K562 (cell line): ENCODE measurements at regions not wholly inside any gene's neighbourhood (a gene's known extent, or its start where the extent isn't known, plus 50 kb on each side); places are given as distances from the start of the nearest gene placed in this dataset.

Source experiments
- ATAC-seq: fragments of 200-7000 bp; cut with Tn5 transposase; 3 replicates; pipeline ENCODE4 v1.9.1; 2020; ENCODE audit warnings: moderate library complexity
- BruUV-seq: library from RNA; stranded (reverse); fragments of 400-500 nt; replicated peaks from 2 replicates; lab custom pipeline; 2021; lab: Mats Ljungman, UMichigan
- CTCF ChIA-PET: fragments of 300-600 bp; formaldehyde crosslinking; extraction: SDS; loops from one replicate; lab custom pipeline; 2021; ENCODE audit warnings: low intra/inter-chr PET ratio; lab: Yijun Ruan, JAX
- POLR2A ChIA-PET: fragments of 300-600, 350-650 bp; sonication (Branson Sonifier 250); formaldehyde crosslinking; extraction: SDS; loops from one replicate; lab custom pipeline; 2021; ENCODE audit warnings: antibody characterized with exemption, inconsistent platforms; lab: Yijun Ruan, JAX
- DNase-seq, 4 experiments: peaks; one replicate each; pipeline versions ENCODE4 v3.0.0 to v3.0.0-alpha.2; 2011 to 2018; ENCODE audit warnings: low spot score in 3 of 4, mixed read lengths in 3 of 4; ENCODE audit errors: extremely low read depth in 1 of 4
- FAIRE-seq: peaks from 2 replicates; lab custom pipeline; 2011; peaks lifted over from hg19 to GRCh38; lab: Jason Lieb, UNC
- H2AFZ ChIP-seq: 2 replicates; pipeline ENCODE4 v1.6.0; 2011; ENCODE audit warnings: low read depth, low read length, control low read depth, inconsistent platforms
- H3K27ac ChIP-seq: fragments of 200-600 bp; 3 replicates; pipeline ENCODE4 v1.8.0; 2011; ENCODE audit warnings: low read depth, mild to moderate bottlenecking, control low read depth, inconsistent platforms, low read length, moderate library complexity, mixed read lengths; ENCODE audit errors: extremely low read depth
- H3K27me3 ChIP-seq, 2 experiments: fragments of 300-600 bp in 1 of 2; 2 replicates in 1 of 2; 3 replicates in 1 of 2; pipeline versions ENCODE4 v1.6.0 to v1.8.0; 2011; ENCODE audit warnings: inconsistent platforms in 2 of 2, low read length in 2 of 2, mild to moderate bottlenecking in 1 of 2, mixed read lengths in 1 of 2, moderate library complexity in 1 of 2; ENCODE audit not compliant: control insufficient read depth in 2 of 2, insufficient read depth in 2 of 2
- H3K36me3 ChIP-seq: fragments of 300-600 bp; 3 replicates; pipeline ENCODE4 v1.8.0; 2011; ENCODE audit warnings: mild to moderate bottlenecking, low read length, inconsistent platforms; ENCODE audit not compliant: control insufficient read depth, insufficient read depth
- H3K4me1 ChIP-seq, 2 experiments: fragments of 200-600 bp in 1 of 2; replicated peaks in 1 of 2; 2 replicates in 1 of 2; 3 replicates in 1 of 2; pipeline versions ENCODE4 v1.5.1 to v1.8.0; 2011; ENCODE audit warnings: inconsistent platforms in 2 of 2, low read length in 2 of 2, mild to moderate bottlenecking in 1 of 2, mixed read lengths in 1 of 2, moderate library complexity in 1 of 2; ENCODE audit not compliant: control insufficient read depth in 2 of 2, insufficient read depth in 2 of 2
- H3K4me2 ChIP-seq: 2 replicates; pipeline ENCODE4 v1.6.1; 2011; ENCODE audit warnings: low read length, control low read depth, inconsistent platforms, mixed read lengths; ENCODE audit not compliant: insufficient read depth
- H3K4me3 ChIP-seq: fragments of 200-600 bp; sonication (generic), shearing (Covaris generic); 2 replicates; pipeline ENCODE4 v1.5.1; 2016; ENCODE audit warnings: control low read depth, inconsistent platforms
- H3K79me2 ChIP-seq: fragments of 200-600 bp; 3 replicates; pipeline ENCODE4 v1.8.0; 2011; ENCODE audit warnings: low read length, inconsistent platforms; ENCODE audit not compliant: control insufficient read depth, insufficient read depth
- H3K9ac ChIP-seq, 2 experiments: 2 replicates each; pipeline versions ENCODE4 v1.6.0 to v1.6.1; 2011; ENCODE audit warnings: low read depth in 2 of 2, low read length in 2 of 2, control low read depth in 1 of 2, inconsistent platforms in 1 of 2, mild to moderate bottlenecking in 1 of 2, mixed read lengths in 1 of 2; ENCODE audit not compliant: insufficient read depth in 1 of 2
- H3K9me1 ChIP-seq: one replicate; pipeline ENCODE4 v1.6.0; 2011; ENCODE audit warnings: inconsistent platforms, mild to moderate bottlenecking, low read length, moderate library complexity; ENCODE audit not compliant: control insufficient read depth, insufficient read depth
- H3K9me3 ChIP-seq: replicated peaks from 2 replicates; pipeline ENCODE4 v1.5.1; 2011; ENCODE audit warnings: low read depth, low read length, inconsistent platforms; ENCODE audit not compliant: control insufficient read depth, insufficient read depth
- H4K20me1 ChIP-seq: replicated peaks from 2 replicates; pipeline ENCODE4 v1.6.1; 2011; ENCODE audit warnings: low read length, inconsistent platforms, mixed read lengths; ENCODE audit not compliant: control insufficient read depth, insufficient read depth
- RUNX1 ChIP-seq: sonication (generic); IDR thresholded peaks from 2 replicates; pipeline ENCODE4 v1.6.1; 2016; ENCODE audit warnings: antibody characterized with exemption, low read depth
- SAP30 ChIP-seq: fragments of 200-600 bp; sonication (generic); IDR thresholded peaks from 2 replicates; pipeline ENCODE4 v1.6.1; 2012; ENCODE audit warnings: borderline replicate concordance, low read depth, mild to moderate bottlenecking, moderate library complexity, low read length, control low read depth, inconsistent platforms; ENCODE audit not compliant: insufficient read depth, poor library complexity, severe bottlenecking
- SMC3 ChIP-seq: conservative IDR thresholded peaks from 2 replicates; pipeline ENCODE4 v1.6.1; 2011; ENCODE audit warnings: low read depth, low read length, improper control_type of control experiment; ENCODE audit not compliant: insufficient read depth
- ZNF431 ChIP-seq: sonication (generic); formaldehyde crosslinking; IDR thresholded peaks from 2 replicates; pipeline ENCODE4 v1.8.0; 2022; ENCODE audit warnings: mild to moderate bottlenecking, missing genetic modification reagents
- WGBS: fragments of 100-300 bp; shearing (Covaris generic); methylation state at CpG from one replicate; pipeline ENCODE4 v1.1.6; 2016; ENCODE audit warnings: low coverage, mixed read lengths; ENCODE audit not compliant: insufficient coverage; ENCODE audit errors: missing lambda C conversion rate; 5-methylcytosine and 5-hydroxymethylcytosine counted together
- in situ Hi-C: fragments of 300-500 bp; cut with MboI; formaldehyde crosslinking; loops from 4 replicates; pipeline ENCODE4 v1.15.0; 2018; ENCODE audit warnings: inconsistent platforms, mixed read lengths
- intact Hi-C: fragments of 100-400 bp; cut with micrococcal nuclease; formaldehyde crosslinking; loops from 2 replicates; pipeline ENCODE4 v1.14.2; 2022
- TF ChIP-seq, protein P1 (sequence below): fragments of 250-450 bp; sonication (Bioruptor Pico); IDR thresholded peaks from 2 replicates; pipeline ENCODE4 v1.8.0; 2022; ENCODE audit warnings: inconsistent platforms
- TF ChIP-seq, protein P2 (sequence below): fragments of 250-450 bp; sonication (Bioruptor Pico); IDR thresholded peaks from 2 replicates; pipeline ENCODE4 v1.5.0; 2020; ENCODE audit warnings: mild to moderate bottlenecking
- TF ChIP-seq, protein P3 (sequence below): sonication (generic); formaldehyde crosslinking; IDR thresholded peaks from 2 replicates; pipeline ENCODE4 v1.8.0; 2022; ENCODE audit warnings: mild to moderate bottlenecking, missing genetic modification reagents

DNA sequence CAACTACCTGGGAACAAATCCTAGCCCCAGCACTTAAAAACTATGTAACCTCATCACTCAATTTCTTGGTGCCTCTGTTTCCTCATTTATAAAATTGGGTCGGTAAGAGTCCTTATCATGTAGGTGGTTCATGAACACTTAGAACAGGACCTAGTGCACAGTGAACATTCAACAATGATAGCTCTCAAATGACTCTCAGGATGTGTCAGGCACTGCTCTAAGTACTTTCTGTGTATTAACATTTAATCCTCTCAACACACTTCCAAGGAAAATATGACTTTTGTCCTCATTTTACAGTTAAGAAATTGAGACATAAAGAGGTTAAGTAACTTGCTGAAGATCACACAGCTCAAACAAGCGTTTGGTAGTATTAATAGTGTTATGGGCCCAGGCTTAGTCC, 202.1 kb upstream of the KLF4 start:
- WGBS: 0% methylated on average over 2 of the region's 2 CpGs

More for the DNA sequence above, 202.1 kb upstream of the KLF4 start:
- FAIRE-seq (no peak), ATAC-seq (no peak), DNase-seq (no peak)
- no peak overlapping the region for H3K4me2 ChIP-seq
- no peak overlapping the region for H3K4me3 ChIP-seq
- no peak overlapping the region for H3K27ac ChIP-seq
- intact Hi-C loops (no loop called here), in situ Hi-C loops (no loop called here)
- no TSS peak for BruUV-seq
- CTCF ChIA-PET: no interaction called here
- H2AFZ ChIP-seq: no peak overlapping the region
- H4K20me1 ChIP-seq: no peaks in the 10 kb centered on the region
- no peaks in the 10 kb centered on the region for H3K9me3 ChIP-seq
- H3K36me3 ChIP-seq: no peaks in the 10 kb centered on the region
- TF ChIP-seq RUNX1 (no peak), ZNF431 (no peak), SAP30 (no peak), SMC3 (no peak)
- TF ChIP-seq, protein P1, sequence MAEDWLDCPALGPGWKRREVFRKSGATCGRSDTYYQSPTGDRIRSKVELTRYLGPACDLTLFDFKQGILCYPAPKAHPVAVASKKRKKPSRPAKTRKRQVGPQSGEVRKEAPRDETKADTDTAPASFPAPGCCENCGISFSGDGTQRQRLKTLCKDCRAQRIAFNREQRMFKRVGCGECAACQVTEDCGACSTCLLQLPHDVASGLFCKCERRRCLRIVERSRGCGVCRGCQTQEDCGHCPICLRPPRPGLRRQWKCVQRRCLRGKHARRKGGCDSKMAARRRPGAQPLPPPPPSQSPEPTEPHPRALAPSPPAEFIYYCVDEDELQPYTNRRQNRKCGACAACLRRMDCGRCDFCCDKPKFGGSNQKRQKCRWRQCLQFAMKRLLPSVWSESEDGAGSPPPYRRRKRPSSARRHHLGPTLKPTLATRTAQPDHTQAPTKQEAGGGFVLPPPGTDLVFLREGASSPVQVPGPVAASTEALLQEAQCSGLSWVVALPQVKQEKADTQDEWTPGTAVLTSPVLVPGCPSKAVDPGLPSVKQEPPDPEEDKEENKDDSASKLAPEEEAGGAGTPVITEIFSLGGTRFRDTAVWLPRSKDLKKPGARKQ (CRISPR knock-in tag): no peak
- TF ChIP-seq, protein P2, sequence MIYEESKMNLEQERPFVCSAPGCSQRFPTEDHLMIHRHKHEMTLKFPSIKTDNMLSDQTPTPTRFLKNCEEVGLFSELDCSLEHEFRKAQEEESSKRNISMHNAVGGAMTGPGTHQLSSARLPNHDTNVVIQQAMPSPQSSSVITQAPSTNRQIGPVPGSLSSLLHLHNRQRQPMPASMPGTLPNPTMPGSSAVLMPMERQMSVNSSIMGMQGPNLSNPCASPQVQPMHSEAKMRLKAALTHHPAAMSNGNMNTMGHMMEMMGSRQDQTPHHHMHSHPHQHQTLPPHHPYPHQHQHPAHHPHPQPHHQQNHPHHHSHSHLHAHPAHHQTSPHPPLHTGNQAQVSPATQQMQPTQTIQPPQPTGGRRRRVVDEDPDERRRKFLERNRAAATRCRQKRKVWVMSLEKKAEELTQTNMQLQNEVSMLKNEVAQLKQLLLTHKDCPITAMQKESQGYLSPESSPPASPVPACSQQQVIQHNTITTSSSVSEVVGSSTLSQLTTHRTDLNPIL: no peak
- TF ChIP-seq, protein P3, sequence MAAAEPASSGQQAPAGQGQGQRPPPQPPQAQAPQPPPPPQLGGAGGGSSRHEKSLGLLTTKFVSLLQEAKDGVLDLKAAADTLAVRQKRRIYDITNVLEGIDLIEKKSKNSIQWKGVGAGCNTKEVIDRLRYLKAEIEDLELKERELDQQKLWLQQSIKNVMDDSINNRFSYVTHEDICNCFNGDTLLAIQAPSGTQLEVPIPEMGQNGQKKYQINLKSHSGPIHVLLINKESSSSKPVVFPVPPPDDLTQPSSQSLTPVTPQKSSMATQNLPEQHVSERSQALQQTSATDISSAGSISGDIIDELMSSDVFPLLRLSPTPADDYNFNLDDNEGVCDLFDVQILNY (CRISPR knock-in tag): no peak
- H3K27me3 ChIP-seq: peaks cover 2 to 5% of the 10 kb centered on the region in 2 experiments; a peak in 3 of 5 replicates
- H3K9me1 ChIP-seq: no peaks in the 10 kb centered on the region
- H3K4me1 ChIP-seq: no peaks in the 10 kb centered on the region
- POLR2A ChIA-PET: interaction anchor here (1.4 kb wide), 1 partner anchor 11 kb away, joined by 3 read pairs; no protein-coding TSS in a partner anchor
- no peaks in the 10 kb centered on the region for H3K79me2 ChIP-seq
- H3K9ac ChIP-seq: no peak overlapping the region
